GM19351 (cell line): ENCODE measurements at regions not wholly inside any gene's neighbourhood (a gene's known extent, or its start where the extent isn't known, plus 50 kb on each side); places are given as distances from the start of the nearest gene placed in this dataset.
"Not testable (repeated sequence)": the region's sequence is repeated elsewhere in the genome, so short reads cannot be mapped to it uniquely, and the experiment has no call there.

ENCODE experiments used
- ATAC-seq: cut with Tn5 transposase; IDR thresholded peaks from one replicate; pipeline ENCODE4 v1.9.1; 2021; ENCODE audit warnings: mild to moderate bottlenecking, moderate library complexity; ENCODE audit not compliant: unreplicated experiment

GRCh38 chr10:3661271-3661670 is 123.7 kb downstream of the KLF6 start:
- ATAC-seq = no peak

- ATAC-seq = no peak
Observed at GRCh38 chr10:3660753-3661152, 124.3 kb downstream of the KLF6 start.

- no peak for ATAC-seq
Observed at GRCh38 chr10:3659203-3659917, 125.6 kb downstream of the KLF6 start.

- no peak for ATAC-seq
Observed at GRCh38 chr10:3658766-3659165, 126.2 kb downstream of the KLF6 start.

- ATAC-seq = no peak
Observed at GRCh38 chr10:3656214-3656613, 128.8 kb downstream of the KLF6 start.

- peak; percentile 86 for ATAC-seq
Observed at GRCh38 chr10:3655528-3655927, 129.5 kb downstream of the KLF6 start.

GRCh38 chr10:3654980-3655379 is 130.0 kb downstream of the KLF6 start:
- ATAC-seq = no peak

GRCh38 chr10:3654496-3654895 is 130.5 kb downstream of the KLF6 start:
- ATAC-seq = no peak

- not testable (repeated sequence) for ATAC-seq
Observed at GRCh38 chr10:3653303-3653702, 131.7 kb downstream of the KLF6 start.

GRCh38 chr10:3652886-3653285 is 132.1 kb downstream of the KLF6 start:
- no peak for ATAC-seq

GRCh38 chr10:3651969-3652653 is 132.9 kb downstream of the KLF6 start:
- ATAC-seq = no peak

- no peak for ATAC-seq
Observed at GRCh38 chr10:3648576-3648975, 136.4 kb downstream of the KLF6 start.

- no peak for ATAC-seq
Observed at GRCh38 chr10:3648170-3648569, 136.8 kb downstream of the KLF6 start.

GRCh38 chr10:3647074-3647473 is 137.9 kb downstream of the KLF6 start:
- peak; percentile 99 for ATAC-seq

- ATAC-seq = no peak
Observed at GRCh38 chr10:3645406-3645805, 139.6 kb downstream of the KLF6 start.

GRCh38 chr10:3640816-3641215 is 144.2 kb downstream of the KLF6 start:
- ATAC-seq = no peak

GRCh38 chr10:3639546-3639945 is 145.5 kb downstream of the KLF6 start:
- no peak for ATAC-seq

GRCh38 chr10:3636356-3637181 is 148.4 kb downstream of the KLF6 start:
- ATAC-seq = no peak

- ATAC-seq = no peak
Observed at GRCh38 chr10:3635697-3636096, 149.3 kb downstream of the KLF6 start.

- no peak for ATAC-seq
Observed at GRCh38 chr10:3635211-3635671, 149.8 kb downstream of the KLF6 start.

GRCh38 chr10:3634646-3635045 is 150.4 kb downstream of the KLF6 start:
- not testable (repeated sequence) for ATAC-seq
